ENCODE measurements at regions not wholly inside any gene's neighbourhood (a gene's known extent, or its start where the extent isn't known, plus 50 kb on each side); places are given as distances from the start of the nearest gene placed in this dataset.

DNA sequence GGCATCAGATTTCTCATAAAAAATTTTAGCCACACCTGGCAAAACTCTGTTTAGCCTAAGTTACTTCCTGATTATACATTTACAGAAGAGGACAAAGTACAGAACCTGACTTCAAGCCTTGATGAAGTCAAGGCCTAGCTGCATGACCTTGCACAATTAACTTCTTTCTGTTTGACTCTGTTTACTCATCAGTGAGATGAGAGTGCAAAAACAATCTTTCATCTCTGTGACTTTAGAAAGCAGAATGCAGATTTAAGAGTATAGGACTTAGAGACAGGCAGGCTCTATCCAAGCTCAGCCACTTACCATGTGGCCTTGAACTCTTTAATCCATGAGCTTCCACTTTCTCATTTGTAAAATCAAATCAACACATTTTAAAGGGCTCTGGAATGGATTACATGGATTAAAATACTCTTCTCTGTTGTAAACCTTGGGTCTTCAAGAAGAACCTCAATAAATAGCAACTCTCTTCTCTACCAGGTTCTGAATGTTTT lies 1178.9 kb downstream of the FLRT2 start:
- no peaks in the 10 kb centered on the region for H3K27me3 Mint-ChIP-seq (ENCODE audit: insufficient read depth)
- no peak overlapping the region for H3K27ac Mint-ChIP-seq
- H3K9me3 Mint-ChIP-seq: peaks cover 17% of the 10 kb centered on the region
- H3K4me1 Mint-ChIP-seq: peaks cover 8% of the 10 kb centered on the region
- no peak for DNase-seq
- Histone ChIP-seq H3K27me3 (ENCODE audit: control insufficient read depth, insufficient read depth, low read length, poor library complexity, severe bottlenecking) (no peaks in the 10 kb centered on the region), H3K27ac (ENCODE audit: low read depth, low read length) (no peak overlapping the region), H3K36me3 (ENCODE audit: control insufficient read depth, insufficient read depth, low read length) (no peaks in the 10 kb centered on the region), H3K9ac (ENCODE audit: extremely low read depth, low read length, poor library complexity, severe bottlenecking) (no peak overlapping the region), H3K4me1 (ENCODE audit: control insufficient read depth, insufficient read depth, low read length) (no peaks in the 10 kb centered on the region), H3K4me3 (ENCODE audit: low read length) (no peak overlapping the region), H3K9me3 (ENCODE audit: control insufficient read depth, low read length) (peaks cover 20% of the 10 kb centered on the region)
- H3K4me3 Mint-ChIP-seq: no peak overlapping the region
- peaks cover 5% of the 10 kb centered on the region for H3K36me3 Mint-ChIP-seq (ENCODE audit: low read depth)
- TF ChIP-seq, protein P1, sequence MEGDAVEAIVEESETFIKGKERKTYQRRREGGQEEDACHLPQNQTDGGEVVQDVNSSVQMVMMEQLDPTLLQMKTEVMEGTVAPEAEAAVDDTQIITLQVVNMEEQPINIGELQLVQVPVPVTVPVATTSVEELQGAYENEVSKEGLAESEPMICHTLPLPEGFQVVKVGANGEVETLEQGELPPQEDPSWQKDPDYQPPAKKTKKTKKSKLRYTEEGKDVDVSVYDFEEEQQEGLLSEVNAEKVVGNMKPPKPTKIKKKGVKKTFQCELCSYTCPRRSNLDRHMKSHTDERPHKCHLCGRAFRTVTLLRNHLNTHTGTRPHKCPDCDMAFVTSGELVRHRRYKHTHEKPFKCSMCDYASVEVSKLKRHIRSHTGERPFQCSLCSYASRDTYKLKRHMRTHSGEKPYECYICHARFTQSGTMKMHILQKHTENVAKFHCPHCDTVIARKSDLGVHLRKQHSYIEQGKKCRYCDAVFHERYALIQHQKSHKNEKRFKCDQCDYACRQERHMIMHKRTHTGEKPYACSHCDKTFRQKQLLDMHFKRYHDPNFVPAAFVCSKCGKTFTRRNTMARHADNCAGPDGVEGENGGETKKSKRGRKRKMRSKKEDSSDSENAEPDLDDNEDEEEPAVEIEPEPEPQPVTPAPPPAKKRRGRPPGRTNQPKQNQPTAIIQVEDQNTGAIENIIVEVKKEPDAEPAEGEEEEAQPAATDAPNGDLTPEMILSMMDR (conservative IDR thresholded peaks at IDR 0.05): no peak

DNA sequence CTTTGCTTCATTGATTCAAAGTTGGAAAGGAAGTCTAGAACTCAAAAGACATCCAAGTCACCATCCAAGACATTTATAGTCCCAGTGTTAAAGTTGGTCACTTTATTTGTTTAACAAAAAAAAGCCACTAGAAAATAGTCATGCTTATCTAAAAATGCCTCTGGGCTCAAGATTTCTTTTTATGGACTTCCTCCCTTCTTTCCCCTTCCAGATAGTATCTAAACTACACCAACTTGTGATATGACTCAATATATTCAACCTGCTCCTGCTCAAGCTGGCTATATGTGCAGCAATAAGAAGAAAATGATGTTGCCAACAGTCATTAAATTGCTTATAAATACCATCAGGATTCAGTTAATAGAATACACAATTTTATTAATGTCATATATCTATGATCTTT lies 1177.1 kb downstream of the FLRT2 start:
- Histone ChIP-seq H3K9ac (ENCODE audit: extremely low read depth, low read length, poor library complexity, severe bottlenecking) (no peak overlapping the region), H3K27ac (ENCODE audit: low read depth, low read length) (no peak overlapping the region), H3K27me3 (ENCODE audit: control insufficient read depth, insufficient read depth, low read length, poor library complexity, severe bottlenecking) (no peaks in the 10 kb centered on the region), H3K36me3 (ENCODE audit: control insufficient read depth, insufficient read depth, low read length) (no peaks in the 10 kb centered on the region), H3K9me3 (ENCODE audit: control insufficient read depth, low read length) (peaks cover 33% of the 10 kb centered on the region), H3K4me3 (ENCODE audit: low read length) (no peak overlapping the region), H3K4me1 (ENCODE audit: control insufficient read depth, insufficient read depth, low read length) (no peaks in the 10 kb centered on the region)
- Mint-ChIP-seq H3K27ac (no peak overlapping the region), H3K4me1 (peaks cover 5% of the 10 kb centered on the region), H3K36me3 (ENCODE audit: low read depth) (peaks cover 5% of the 10 kb centered on the region), H3K4me3 (no peak overlapping the region), H3K9me3 (peaks cover 18% of the 10 kb centered on the region), H3K27me3 (ENCODE audit: insufficient read depth) (no peaks in the 10 kb centered on the region)
- TF ChIP-seq, protein P1 (conservative IDR thresholded peaks at IDR 0.05): no peak
- no peak for DNase-seq

DNA sequence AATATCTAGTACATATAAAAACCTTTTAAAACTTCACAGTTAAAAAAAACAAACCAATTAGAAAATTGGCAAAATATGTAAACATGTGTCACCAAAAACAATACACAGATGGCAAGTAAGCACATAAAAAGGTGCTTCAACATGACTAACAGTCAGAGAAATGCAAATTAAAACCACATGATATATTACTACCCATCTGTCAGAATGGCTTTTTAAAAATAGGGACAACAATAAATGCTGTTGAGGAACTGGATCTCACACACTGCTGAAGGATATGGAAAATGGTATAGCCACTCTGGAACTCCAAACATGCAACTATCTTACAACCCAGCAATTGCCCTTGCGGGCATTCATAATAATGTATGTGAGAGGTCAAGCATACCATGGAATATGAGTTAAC lies 1153.6 kb downstream of the FLRT2 start:
- Histone ChIP-seq H3K9ac (ENCODE audit: extremely low read depth, low read length, poor library complexity, severe bottlenecking) (no peak overlapping the region), H3K4me1 (ENCODE audit: control insufficient read depth, insufficient read depth, low read length) (no peaks in the 10 kb centered on the region), H3K27ac (ENCODE audit: low read depth, low read length) (no peak overlapping the region), H3K4me3 (ENCODE audit: low read length) (no peak overlapping the region), H3K9me3 (ENCODE audit: control insufficient read depth, low read length) (no peaks in the 10 kb centered on the region), H3K27me3 (ENCODE audit: control insufficient read depth, insufficient read depth, low read length, poor library complexity, severe bottlenecking) (no peaks in the 10 kb centered on the region), H3K36me3 (ENCODE audit: control insufficient read depth, insufficient read depth, low read length) (no peaks in the 10 kb centered on the region)
- Mint-ChIP-seq H3K4me3 (no peak overlapping the region), H3K27me3 (ENCODE audit: insufficient read depth) (no peaks in the 10 kb centered on the region), H3K4me1 (no peaks in the 10 kb centered on the region), H3K27ac (no peak overlapping the region), H3K9me3 (peaks cover 3% of the 10 kb centered on the region), H3K36me3 (ENCODE audit: low read depth) (no peaks in the 10 kb centered on the region)
- TF ChIP-seq, protein P1 (conservative IDR thresholded peaks at IDR 0.05): no peak
- DNase-seq: no peak
- WGBS, 2 experiments (ENCODE audit: insufficient coverage in 1 of 2, insufficient read length in 1 of 2): no CpG with 5 or more reads among the region's 1 CpG

Measured in endodermal cell (in vitro differentiated cells).